ELF-1 (cell line): ENCODE measurements at regions not wholly inside any gene's neighbourhood (a gene's known extent, or its start where the extent isn't known, plus 50 kb on each side); places are given as distances from the start of the nearest gene placed in this dataset.

Experiments
- DNase-seq: peaks from one replicate; pipeline ENCODE4 v3.0.0-alpha.2; 2016; ENCODE audit warnings: low read depth, low spot score

GRCh38 chr17:15048933-15049794, 216.0 kb downstream of the PMP22 start:
- DNase-seq: peak; percentile 25

GRCh38 chr17:15048381-15048780, 216.7 kb downstream of the PMP22 start:
- DNase-seq: no peak

- no peak for DNase-seq
These were observed 222.8 kb downstream of the PMP22 start for GRCh38 chr17:15042311-15042710.

DNA sequence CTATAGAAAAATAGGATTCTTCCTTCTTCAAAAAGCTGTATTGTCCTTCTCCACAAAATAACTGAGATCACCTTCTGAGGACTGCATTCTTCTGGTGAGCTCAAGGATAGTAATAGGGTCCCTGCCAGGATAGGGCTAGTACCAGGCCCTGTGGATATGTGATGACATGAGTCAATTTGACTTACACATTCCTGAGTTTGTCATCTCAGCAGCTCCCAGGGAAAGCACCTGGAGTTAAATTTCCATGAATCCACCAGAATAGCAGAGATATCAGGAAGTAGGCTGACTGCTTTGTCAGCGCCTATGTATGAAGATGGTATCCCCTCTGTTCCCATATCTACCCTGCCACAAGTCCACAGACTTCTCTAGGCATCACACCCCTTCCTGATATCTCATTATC, 225.8 kb downstream of the PMP22 start:
- no peak for DNase-seq

- no peak for DNase-seq
These were observed 226.5 kb downstream of the PMP22 start for GRCh38 chr17:15038656-15039055.

GRCh38 chr17:15036238-15036637, 228.9 kb downstream of the PMP22 start:
- peak; percentile 31 for DNase-seq

DNA sequence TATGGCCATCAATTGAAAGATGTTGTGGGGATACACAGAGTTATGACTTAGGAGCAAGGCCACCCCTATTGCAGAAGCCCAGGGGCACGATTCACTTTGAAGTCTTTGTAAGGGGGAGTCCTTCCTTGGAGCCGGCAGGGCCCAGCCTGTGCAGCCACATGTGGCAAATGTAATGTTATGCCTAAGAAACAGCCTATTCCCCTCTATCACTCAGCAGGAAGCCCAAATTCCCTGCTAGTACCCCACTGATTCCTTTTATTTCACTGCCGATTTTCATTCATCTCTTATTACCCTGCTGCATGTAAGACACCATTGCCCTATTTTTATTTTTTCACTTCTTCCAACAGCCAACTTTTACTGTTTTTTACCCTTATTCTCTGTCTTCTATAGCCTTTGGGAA, 233.2 kb downstream of the PMP22 start:
- DNase-seq: no peak

DNA sequence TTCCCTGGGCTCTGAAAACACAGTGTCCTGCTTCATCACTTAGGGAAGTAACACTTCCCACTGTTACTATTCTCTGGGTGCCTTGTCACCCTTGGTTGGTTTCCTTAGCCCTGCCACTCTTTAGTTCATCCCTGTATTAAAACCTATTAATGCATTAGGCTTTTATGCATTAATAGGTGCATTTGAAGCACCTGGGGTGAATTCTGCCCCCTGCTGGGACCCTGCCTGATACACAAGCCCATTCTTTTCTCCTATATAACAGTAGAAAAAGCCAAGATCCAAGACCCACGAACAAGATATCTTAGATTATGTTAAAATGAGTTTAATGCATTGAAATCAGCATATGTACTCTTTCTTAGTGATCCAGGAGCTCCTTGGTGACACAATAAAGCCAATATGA, 235.7 kb downstream of the PMP22 start:
- no peak for DNase-seq

GRCh38 chr17:15027853-15028252, 237.3 kb downstream of the PMP22 start:
- DNase-seq: no peak

DNA sequence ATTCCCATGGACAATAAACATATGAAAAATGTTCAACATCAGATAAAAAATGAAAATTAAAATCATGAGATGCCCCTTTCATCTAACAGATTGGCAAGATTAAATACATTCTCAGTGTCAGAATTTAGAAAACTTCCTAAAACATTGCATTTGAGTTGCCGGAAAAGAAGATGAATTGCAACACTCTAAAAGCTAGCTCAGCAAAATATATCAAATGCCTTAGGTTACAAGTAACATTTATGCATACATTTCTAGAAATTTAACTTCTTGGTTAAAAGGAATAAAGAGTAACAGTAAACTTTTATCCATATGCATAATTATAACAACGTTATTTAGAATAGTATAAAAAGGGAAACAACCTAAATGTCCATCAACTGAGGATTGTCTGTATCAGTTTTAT, 239.0 kb downstream of the PMP22 start:
- no peak for DNase-seq

DNA sequence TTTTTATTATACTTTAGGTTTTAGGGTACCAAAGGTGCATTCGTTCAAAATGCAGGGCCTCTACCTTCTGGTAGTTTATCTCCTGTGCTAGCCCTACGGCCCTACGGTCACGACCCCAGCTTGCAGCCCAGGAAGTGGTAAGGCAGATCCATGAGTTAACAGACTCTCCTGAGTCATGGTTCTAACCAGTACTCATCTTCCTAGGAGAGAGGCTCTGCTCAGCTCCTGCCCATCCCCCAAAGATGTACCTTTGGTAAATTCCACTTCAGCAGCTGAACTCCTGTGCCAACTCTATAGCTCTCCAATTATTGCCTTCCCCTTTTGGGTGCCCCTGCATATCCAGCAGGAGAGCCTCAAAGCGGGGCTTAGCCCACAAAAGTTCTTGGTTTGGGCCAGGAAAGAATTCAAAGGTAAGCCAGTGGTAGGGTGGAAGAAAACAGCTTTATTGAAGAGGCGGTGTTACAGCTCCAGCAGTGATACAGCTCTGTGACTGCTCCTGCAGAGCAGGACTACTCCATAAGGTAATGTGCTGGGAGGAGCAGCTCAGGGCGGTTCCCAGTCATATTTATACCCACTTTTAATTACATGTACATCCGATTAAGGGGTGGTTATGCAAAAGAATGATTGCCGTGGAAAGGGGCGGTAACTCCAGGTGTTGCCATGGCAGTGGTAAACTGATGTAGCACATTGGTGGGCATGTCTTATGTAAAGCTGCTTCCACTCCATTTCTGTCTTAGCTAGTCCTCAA, 241.4 kb downstream of the PMP22 start:
- DNase-seq: no peak

DNA sequence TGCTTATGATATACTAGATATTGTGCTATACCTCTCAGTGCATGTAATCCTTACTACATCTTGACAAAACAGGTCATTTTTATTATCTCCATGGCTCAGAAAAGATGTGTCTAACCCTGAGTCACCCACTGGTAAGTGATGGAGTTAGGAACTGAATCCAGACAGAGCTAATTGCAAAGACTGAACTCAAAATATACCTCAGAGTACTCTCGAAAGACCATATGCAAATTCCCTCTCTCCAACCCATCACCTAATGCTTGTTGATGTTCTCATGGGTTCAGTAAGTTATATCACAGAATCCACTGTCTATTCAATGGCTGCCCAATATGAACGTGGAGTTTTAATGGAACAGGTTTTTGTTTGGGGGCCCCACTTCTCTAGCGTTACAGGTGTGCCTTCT, 246.0 kb downstream of the PMP22 start:
- no peak for DNase-seq

DNA sequence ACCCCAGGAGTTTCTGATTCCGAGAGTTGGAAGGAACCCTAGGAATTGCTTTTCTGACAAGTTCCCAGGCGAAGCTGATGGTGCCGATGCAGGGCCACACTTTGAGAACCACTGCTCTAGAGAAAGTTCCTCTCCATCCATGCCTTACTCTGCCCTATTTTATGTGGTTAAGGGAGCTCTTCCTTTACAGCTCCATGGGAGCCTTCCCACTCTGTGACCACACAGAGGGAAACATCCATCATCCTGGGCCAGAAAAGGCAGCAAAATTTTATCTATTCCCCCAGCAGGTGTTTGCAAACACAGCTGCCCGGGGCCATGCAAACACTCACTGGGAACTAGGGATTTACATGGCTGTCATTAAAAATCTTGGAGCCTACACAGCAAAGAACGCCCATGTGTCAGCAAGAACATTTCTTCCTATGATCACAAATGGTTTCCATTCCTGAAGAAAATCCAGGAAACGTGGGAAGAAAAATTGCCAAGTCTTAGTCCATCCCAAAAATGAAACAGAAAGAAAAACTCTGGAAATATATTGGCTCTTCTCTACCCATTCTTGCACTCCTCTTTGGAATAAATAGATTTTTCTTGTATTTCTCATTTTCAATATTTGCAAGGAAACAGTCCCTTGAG, 252.7 kb downstream of the PMP22 start:
- no peak for DNase-seq

DNA sequence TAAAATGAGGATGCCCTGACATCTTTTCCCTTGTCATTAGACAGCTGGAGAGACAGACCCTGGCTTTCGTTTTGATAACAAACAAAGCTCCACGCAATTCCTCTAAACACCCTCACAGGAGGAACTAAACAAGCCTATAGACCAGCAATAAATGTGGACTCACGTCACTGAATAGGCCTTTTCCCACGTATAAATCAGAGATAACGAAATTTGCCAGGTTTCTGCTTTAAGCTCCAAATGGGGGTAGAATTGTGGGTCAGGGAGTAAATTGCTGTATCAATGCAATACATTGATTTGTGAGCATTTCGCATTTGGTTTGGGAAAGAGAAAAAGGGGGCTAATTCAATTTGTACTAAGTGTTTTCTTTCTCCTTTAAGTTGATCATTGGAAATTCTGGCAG, 256.0 kb downstream of the PMP22 start:
- no peak for DNase-seq

DNA sequence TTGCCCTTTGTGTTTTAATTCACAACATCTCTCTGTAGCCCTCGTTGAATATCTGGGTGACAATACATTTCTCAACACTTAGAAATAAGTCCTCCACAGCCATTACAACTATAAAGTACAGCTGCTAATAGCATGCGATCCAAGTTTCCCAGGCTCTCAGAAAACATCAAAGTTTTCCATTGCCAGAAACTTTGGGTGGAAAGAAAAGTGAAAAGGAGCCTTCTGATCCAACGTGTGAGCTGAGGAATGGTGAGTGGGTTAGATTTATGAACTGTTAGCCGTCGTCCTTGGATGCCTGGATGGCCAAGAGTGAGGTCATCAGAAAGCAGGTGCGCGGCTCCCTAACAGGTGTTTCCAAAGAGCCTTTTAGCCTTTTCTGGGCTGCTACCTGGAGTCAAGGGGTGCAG, 258.0 kb downstream of the PMP22 start:
- no peak for DNase-seq

- no peak for DNase-seq
These were observed 258.6 kb downstream of the PMP22 start for GRCh38 chr17:15006421-15007128.

DNA sequence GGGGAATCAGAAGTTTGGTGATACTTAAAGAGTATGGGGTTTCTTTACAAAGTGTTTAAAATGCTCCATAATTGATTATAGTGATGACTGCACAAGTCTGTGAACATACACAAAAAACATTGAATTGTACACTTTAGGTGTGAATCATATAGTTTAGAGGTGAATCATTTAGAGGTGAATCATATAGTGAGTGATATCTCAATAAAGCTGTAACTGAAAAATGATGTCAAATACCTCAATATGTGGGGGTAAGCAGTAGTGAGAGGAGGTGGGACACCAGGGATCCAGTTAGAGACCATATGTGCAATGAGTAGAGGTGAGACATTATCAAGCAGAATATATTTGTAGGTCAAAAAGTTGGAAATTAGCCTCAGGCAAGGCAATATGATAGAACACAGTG, 264.5 kb downstream of the PMP22 start:
- no peak for DNase-seq

GRCh38 chr17:14997290-14997689, 267.8 kb downstream of the PMP22 start:
- no peak for DNase-seq

GRCh38 chr17:14986127-14986526, 279.0 kb downstream of the PMP22 start:
- no peak for DNase-seq

DNA sequence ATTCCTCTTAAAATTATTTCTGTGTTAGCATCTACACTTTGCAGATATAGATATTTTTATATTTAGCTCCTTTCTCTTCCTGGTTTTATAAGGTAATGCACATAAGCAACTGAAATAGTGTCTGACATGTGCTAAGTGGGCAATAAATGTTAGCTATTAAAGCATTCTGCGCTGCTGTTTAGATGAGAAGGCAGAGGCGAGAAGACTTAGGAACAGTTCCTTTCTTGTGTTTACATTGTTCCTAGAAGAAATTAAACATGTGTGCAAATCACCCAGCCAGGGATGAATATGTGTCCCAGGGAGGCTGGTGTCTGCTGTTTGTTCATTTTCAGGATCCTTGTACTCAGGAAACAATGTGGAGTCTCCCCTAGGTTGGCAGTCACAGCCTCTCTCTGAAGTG, 292.3 kb downstream of the PMP22 start:
- no peak for DNase-seq

DNA sequence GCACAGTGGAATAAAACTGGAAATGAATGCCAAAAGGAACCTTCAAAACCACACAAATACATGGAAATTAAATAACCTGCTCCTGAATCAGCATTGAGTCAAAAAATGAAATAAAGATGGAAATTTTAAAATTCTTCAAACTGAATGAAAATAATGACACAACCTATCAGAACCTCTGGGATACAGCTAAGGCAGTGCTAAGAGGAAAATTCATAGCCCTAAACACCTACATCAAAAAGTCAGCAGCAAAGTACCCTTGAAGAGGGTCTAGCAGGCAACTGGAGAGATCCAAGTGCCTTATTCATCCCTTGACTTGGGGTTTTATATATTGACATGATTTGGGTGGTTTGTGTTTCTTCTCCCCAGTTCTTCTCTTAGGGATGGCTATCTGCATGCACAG, 294.1 kb downstream of the PMP22 start:
- no peak for DNase-seq

GRCh38 chr17:14959106-14959648, 305.9 kb downstream of the PMP22 start:
- no peak for DNase-seq
